GM19467 (cell line): ENCODE measurements at regions not wholly inside any gene's neighbourhood (a gene's known extent, or its start where the extent isn't known, plus 50 kb on each side); places are given as distances from the start of the nearest gene placed in this dataset.

ENCODE experiments used
- ATAC-seq: cut with Tn5 transposase; IDR thresholded peaks from one replicate; pipeline ENCODE4 v1.9.1; 2021; ENCODE audit warnings: mild to moderate bottlenecking, moderate library complexity; ENCODE audit not compliant: unreplicated experiment

- ATAC-seq, result no peak
These were observed 661.7 kb upstream of the SORCS1 start for GRCh38 chr10:107826171-107826570.

- no peak for ATAC-seq
These were observed 650.5 kb upstream of the SORCS1 start for GRCh38 chr10:107814865-107815487.

GRCh38 chr10:107813451-107814162 is 649.1 kb upstream of the SORCS1 start:
- no peak for ATAC-seq

GRCh38 chr10:107809889-107810288 is 645.4 kb upstream of the SORCS1 start:
- no peak for ATAC-seq

GRCh38 chr10:107807836-107808235 is 643.3 kb upstream of the SORCS1 start:
- ATAC-seq, result no peak

GRCh38 chr10:107806026-107806425 is 641.5 kb upstream of the SORCS1 start:
- ATAC-seq, result no peak

- no peak for ATAC-seq
These were observed 639.0 kb upstream of the SORCS1 start for GRCh38 chr10:107803546-107803945.

GRCh38 chr10:107800061-107800460 is 635.6 kb upstream of the SORCS1 start:
- no peak for ATAC-seq

- ATAC-seq, result no peak
These were observed 625.8 kb upstream of the SORCS1 start for GRCh38 chr10:107790271-107790670.

- no peak for ATAC-seq
These were observed 606.6 kb upstream of the SORCS1 start for GRCh38 chr10:107771066-107771465.

GRCh38 chr10:107767185-107767584 is 602.7 kb upstream of the SORCS1 start:
- ATAC-seq, result peak; percentile 48

- no peak for ATAC-seq
These were observed 590.3 kb upstream of the SORCS1 start for GRCh38 chr10:107754814-107755213.

- ATAC-seq, result no peak
These were observed 584.7 kb upstream of the SORCS1 start for GRCh38 chr10:107749235-107749634.

GRCh38 chr10:107747851-107748250 is 583.3 kb upstream of the SORCS1 start:
- no peak for ATAC-seq

- no peak for ATAC-seq
These were observed 577.5 kb upstream of the SORCS1 start for GRCh38 chr10:107741971-107742370.

GRCh38 chr10:107740962-107741690 is 576.6 kb upstream of the SORCS1 start:
- no peak for ATAC-seq

- no peak for ATAC-seq
These were observed 575.4 kb upstream of the SORCS1 start for GRCh38 chr10:107739951-107740350.

- ATAC-seq, result no peak
These were observed 569.0 kb upstream of the SORCS1 start for GRCh38 chr10:107733328-107734130.

- ATAC-seq, result no peak
These were observed 567.5 kb upstream of the SORCS1 start for GRCh38 chr10:107732045-107732444.

- peak; percentile 90 for ATAC-seq
These were observed 564.3 kb upstream of the SORCS1 start for GRCh38 chr10:107728807-107729206.

- no peak for ATAC-seq
These were observed 563.3 kb upstream of the SORCS1 start for GRCh38 chr10:107727767-107728317.
